ENCODE measurements at regions not wholly inside any gene's neighbourhood (a gene's known extent, or its start where the extent isn't known, plus 50 kb on each side); places are given as distances from the start of the nearest gene placed in this dataset.

DNA sequence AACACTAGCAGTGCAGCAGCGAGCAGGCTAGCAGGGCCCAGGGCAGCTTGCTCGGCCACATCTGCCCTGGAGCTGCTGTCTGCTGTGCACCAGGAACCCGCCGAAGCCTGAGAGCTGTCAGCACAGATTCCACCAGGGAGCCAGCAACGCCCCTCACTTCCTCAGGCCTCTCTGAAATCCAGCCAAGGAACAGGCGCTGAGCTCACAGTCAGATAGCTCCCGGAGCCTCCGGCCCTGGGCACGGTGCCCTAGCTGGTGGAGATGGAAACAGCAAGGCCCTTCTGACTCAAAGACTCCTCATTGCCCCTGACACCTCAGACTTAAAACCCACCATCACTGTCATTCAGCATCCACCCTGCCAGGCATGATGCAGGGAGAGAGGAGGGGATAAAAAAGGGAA, 839.4 kb downstream of the MAFB start:
- TF ChIP-seq, protein P1, sequence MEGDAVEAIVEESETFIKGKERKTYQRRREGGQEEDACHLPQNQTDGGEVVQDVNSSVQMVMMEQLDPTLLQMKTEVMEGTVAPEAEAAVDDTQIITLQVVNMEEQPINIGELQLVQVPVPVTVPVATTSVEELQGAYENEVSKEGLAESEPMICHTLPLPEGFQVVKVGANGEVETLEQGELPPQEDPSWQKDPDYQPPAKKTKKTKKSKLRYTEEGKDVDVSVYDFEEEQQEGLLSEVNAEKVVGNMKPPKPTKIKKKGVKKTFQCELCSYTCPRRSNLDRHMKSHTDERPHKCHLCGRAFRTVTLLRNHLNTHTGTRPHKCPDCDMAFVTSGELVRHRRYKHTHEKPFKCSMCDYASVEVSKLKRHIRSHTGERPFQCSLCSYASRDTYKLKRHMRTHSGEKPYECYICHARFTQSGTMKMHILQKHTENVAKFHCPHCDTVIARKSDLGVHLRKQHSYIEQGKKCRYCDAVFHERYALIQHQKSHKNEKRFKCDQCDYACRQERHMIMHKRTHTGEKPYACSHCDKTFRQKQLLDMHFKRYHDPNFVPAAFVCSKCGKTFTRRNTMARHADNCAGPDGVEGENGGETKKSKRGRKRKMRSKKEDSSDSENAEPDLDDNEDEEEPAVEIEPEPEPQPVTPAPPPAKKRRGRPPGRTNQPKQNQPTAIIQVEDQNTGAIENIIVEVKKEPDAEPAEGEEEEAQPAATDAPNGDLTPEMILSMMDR (IDR thresholded peaks at IDR 0.05), result no peak
- no peak for TF ChIP-seq EP300 (IDR thresholded peaks at IDR 0.05)

Measured in ovary (tissue), 3 donors.